H1 (cell line): ENCODE measurements at regions not wholly inside any gene's neighbourhood (a gene's known extent, or its start where the extent isn't known, plus 50 kb on each side); places are given as distances from the start of the nearest gene placed in this dataset.

ENCODE experiments used
- CTCF ChIA-PET: fragments of 300-600 bp; sonication (Branson Sonifier 250); formaldehyde crosslinking; loops from one replicate; lab custom pipeline; 2021; ENCODE audit not compliant: partially characterized antibody; lab: Charles Lee
- POLR2A ChIA-PET: fragments of 300-600 bp; sonication (Branson Sonifier 250); formaldehyde crosslinking; loops from one replicate; lab custom pipeline; 2021; ENCODE audit warnings: inconsistent platforms; ENCODE audit not compliant: partially characterized antibody; lab: Charles Lee
- DNase-seq, 2 experiments: peaks; one replicate each; pipeline versions ENCODE4 v3.0.0 to v3.0.0-alpha.2; 2010 to 2022; ENCODE audit warnings: low spot score in 2 of 2, low read depth in 1 of 2, mixed read lengths in 1 of 2
- FAIRE-seq: peaks from 2 replicates; lab custom pipeline; 2011; peaks lifted over from hg19 to GRCh38; lab: Jason Lieb, UNC
- H2AFZ ChIP-seq: 2 replicates; pipeline ENCODE4 v1.8.1; 2012; ENCODE audit warnings: low read length, inconsistent platforms
- H2AK5ac ChIP-seq: 2 replicates; pipeline ENCODE4 v1.6.1; 2013; ENCODE audit warnings: low read depth, low read length
- H2BK120ac ChIP-seq: replicated peaks from 2 replicates; pipeline ENCODE3; 2013; ENCODE audit warnings: low read depth, low read length, inconsistent platforms
- H2BK12ac ChIP-seq: 2 replicates; pipeline ENCODE4 v1.6.1; 2013; ENCODE audit warnings: low read depth, low read length
- H2BK15ac ChIP-seq: 2 replicates; pipeline ENCODE4 v1.6.1; 2013; ENCODE audit warnings: low read length
- H2BK20ac ChIP-seq: 2 replicates; pipeline ENCODE4 v1.6.1; 2013; ENCODE audit warnings: low read length
- H2BK5ac ChIP-seq: 2 replicates; pipeline ENCODE4 v1.6.1; 2013; ENCODE audit warnings: low read depth, low read length
- H3K14ac ChIP-seq: 2 replicates; pipeline ENCODE4 v1.6.1; 2013; ENCODE audit warnings: inconsistent platforms; ENCODE audit not compliant: insufficient read length
- H3K18ac ChIP-seq: 2 replicates; pipeline ENCODE4 v1.6.1; 2013; ENCODE audit warnings: low read length; ENCODE audit errors: extremely low read depth
- H3K23ac ChIP-seq: 2 replicates; pipeline ENCODE4 v1.6.1; 2013; ENCODE audit warnings: inconsistent platforms; ENCODE audit not compliant: insufficient read length
- H3K23me2 ChIP-seq: 2 replicates; pipeline ENCODE4 v1.6.1; 2013; ENCODE audit warnings: low read depth, low read length
- H3K27ac ChIP-seq: 2 replicates; pipeline ENCODE4 v1.6.1; 2011; ENCODE audit warnings: low read depth, low read length, inconsistent platforms
- H3K27me3 ChIP-seq, 4 experiments: replicated peaks in 1 of 4; 1 replicate in 1 of 4; 2 replicates in 3 of 4; pipeline versions ENCODE4 v1.6.1 to v1.8.1; 2011 to 2013; ENCODE audit warnings: low read length in 3 of 4, mild to moderate bottlenecking in 3 of 4, inconsistent platforms in 2 of 4, mixed read lengths in 2 of 4, moderate library complexity in 1 of 4; ENCODE audit not compliant: control insufficient read depth in 3 of 4, insufficient read depth in 3 of 4; ENCODE audit errors: extremely low read depth in 1 of 4
- H3K36me3 ChIP-seq, 4 experiments: 2 replicates each; pipeline versions ENCODE4 v1.6.1 to v1.8.1; 2011 to 2013; ENCODE audit warnings: mild to moderate bottlenecking in 4 of 4, low read length in 3 of 4, moderate library complexity in 2 of 4, control low read depth in 1 of 4, inconsistent platforms in 1 of 4; ENCODE audit not compliant: insufficient read depth in 4 of 4, control insufficient read depth in 2 of 4
- H3K4ac ChIP-seq: replicated peaks from 2 replicates; pipeline ENCODE3; 2013; ENCODE audit warnings: low read length, low read depth, mixed read lengths, inconsistent platforms; ENCODE audit not compliant: insufficient read length
- H3K4me1 ChIP-seq, 4 experiments: replicated peaks in 1 of 4; 1 replicate in 1 of 4; 2 replicates in 3 of 4; pipeline versions ENCODE4 v1.6.1 to v1.8.1; 2011 to 2013; ENCODE audit warnings: low read length in 3 of 4, inconsistent platforms in 2 of 4, mixed read lengths in 1 of 4; ENCODE audit not compliant: insufficient read depth in 4 of 4, control insufficient read depth in 3 of 4
- H3K4me2 ChIP-seq, 2 experiments: 2 replicates each; pipeline versions ENCODE4 v1.6.1 to v1.8.1; 2011 to 2013; ENCODE audit warnings: low read depth in 2 of 2, low read length in 2 of 2, control low read depth in 1 of 2, inconsistent platforms in 1 of 2, mild to moderate bottlenecking in 1 of 2; ENCODE audit not compliant: insufficient read depth in 1 of 2
- H3K4me3 ChIP-seq, 4 experiments: fragments of 200-600, 300-600 bp in 1 of 4; sonication (generic), shearing (Covaris generic), sonication (Bioruptor Twin) in 1 of 4; 2 replicates each; pipeline versions ENCODE4 v1.5.1 to v1.8.1; 2011 to 2016; ENCODE audit warnings: low read length in 4 of 4, low read depth in 3 of 4, control low read depth in 2 of 4, inconsistent platforms in 2 of 4, mild to moderate bottlenecking in 2 of 4, mixed read lengths in 1 of 4, moderate library complexity in 1 of 4; ENCODE audit not compliant: insufficient read depth in 2 of 4; ENCODE audit errors: extremely low read depth in 1 of 4
- H3K56ac ChIP-seq: replicated peaks from 2 replicates; pipeline ENCODE3; 2013; ENCODE audit warnings: low read depth, mild to moderate bottlenecking, mixed read lengths, low read length, inconsistent platforms; ENCODE audit not compliant: insufficient read length
- H3K79me1 ChIP-seq: 2 replicates; pipeline ENCODE4 v1.6.1; 2013; ENCODE audit warnings: low read depth, low read length, control low read depth
- H3K79me2 ChIP-seq, 2 experiments: 2 replicates each; pipeline versions ENCODE4 v1.6.1 to v1.8.1; 2012 to 2013; ENCODE audit warnings: low read length in 2 of 2, mild to moderate bottlenecking in 2 of 2, inconsistent platforms in 1 of 2; ENCODE audit not compliant: insufficient read depth in 2 of 2, control insufficient read depth in 1 of 2
- H3K9ac ChIP-seq, 4 experiments: replicated peaks in 1 of 4; 1 replicate in 1 of 4; 2 replicates in 3 of 4; pipeline versions ENCODE4 v1.6.1 to v1.8.1; 2011 to 2013; ENCODE audit warnings: low read depth in 3 of 4, low read length in 3 of 4, control low read depth in 2 of 4, mild to moderate bottlenecking in 2 of 4, moderate library complexity in 2 of 4, inconsistent platforms in 1 of 4; ENCODE audit errors: extremely low read depth in 1 of 4
- H3K9me3 ChIP-seq, 2 experiments: 2 replicates each; pipeline versions ENCODE4 v1.6.1 to v1.8.1; 2012 to 2013; ENCODE audit warnings: mild to moderate bottlenecking in 2 of 2, moderate library complexity in 2 of 2, control low read depth in 1 of 2, inconsistent platforms in 1 of 2, low read depth in 1 of 2, low read length in 1 of 2, mixed read lengths in 1 of 2; ENCODE audit not compliant: insufficient read depth in 2 of 2
- H4K20me1 ChIP-seq, 2 experiments: replicated peaks in 1 of 2; 2 replicates each; pipeline versions ENCODE3 to v1.8.1; 2011 to 2013; ENCODE audit warnings: inconsistent platforms in 2 of 2, low read length in 2 of 2, mild to moderate bottlenecking in 1 of 2; ENCODE audit not compliant: insufficient read depth in 2 of 2, control insufficient read depth in 1 of 2
- H4K5ac ChIP-seq: 2 replicates; pipeline ENCODE4 v1.6.1; 2013; ENCODE audit warnings: low read length, low read depth, mixed read lengths, inconsistent platforms; ENCODE audit not compliant: insufficient read length
- H4K8ac ChIP-seq: 2 replicates; pipeline ENCODE4 v1.8.0; 2013; ENCODE audit warnings: mild to moderate bottlenecking, moderate library complexity, low read length, inconsistent platforms; ENCODE audit not compliant: insufficient read depth; ENCODE audit errors: extremely low read depth
- H4K91ac ChIP-seq: replicated peaks from 2 replicates; pipeline ENCODE3; 2013; ENCODE audit warnings: low read length, mixed read lengths, inconsistent platforms; ENCODE audit not compliant: insufficient read length
- BCL11A ChIP-seq, 2 experiments: IDR thresholded peaks; one replicate each; pipeline ENCODE4 v1.6.1; 2011; ENCODE audit warnings: low read depth in 2 of 2, low read length in 2 of 2, mild to moderate bottlenecking in 2 of 2
- CREB1 ChIP-seq: IDR thresholded peaks from 2 replicates; pipeline ENCODE4 v1.6.1; 2012; ENCODE audit warnings: inconsistent platforms
- CTBP2 ChIP-seq: IDR thresholded peaks from 2 replicates; pipeline ENCODE4 v1.7.0; 2011; ENCODE audit warnings: borderline replicate concordance, mild to moderate bottlenecking, moderate library complexity, mixed read lengths, low read length; ENCODE audit not compliant: insufficient read depth, insufficient read length
- NRF1 ChIP-seq: IDR thresholded peaks from 2 replicates; pipeline ENCODE4 v1.6.1; 2011; ENCODE audit warnings: mild to moderate bottlenecking, low read depth, low read length, improper control_type of control experiment
- RFX5 ChIP-seq: IDR thresholded peaks from 2 replicates; pipeline ENCODE4 v1.6.1; 2011; ENCODE audit warnings: low read depth, low read length, improper control_type of control experiment, borderline replicate concordance
- RNF2 ChIP-seq: fragments of 200-900, 300-1000 bp; sonication (generic); IDR thresholded peaks from 2 replicates; pipeline ENCODE4 v1.7.1; 2016; ENCODE audit warnings: borderline replicate concordance, low read depth, mild to moderate bottlenecking, antibody characterized with exemption, low read length; ENCODE audit not compliant: poor library complexity, severe bottlenecking; ENCODE audit errors: missing control alignments
- SIN3A ChIP-seq, 2 experiments: IDR thresholded peaks in 1 of 2; conservative IDR thresholded peaks in 1 of 2; 2 replicates each; pipeline ENCODE4 v1.6.1; 2011 to 2012; ENCODE audit warnings: low read length in 2 of 2, improper control_type of control experiment in 1 of 2, low read depth in 1 of 2, mild to moderate bottlenecking in 1 of 2
- SIX5 ChIP-seq: IDR thresholded peaks from 2 replicates; pipeline ENCODE4 v1.6.1; 2011; ENCODE audit warnings: mild to moderate bottlenecking, low read depth, low read length
- TAF7 ChIP-seq: optimal IDR thresholded peaks from 2 replicates; pipeline ENCODE3; 2011; ENCODE audit warnings: low read depth, mild to moderate bottlenecking, inconsistent platforms, low read length, moderate library complexity, borderline replicate concordance
- WGBS, 2 experiments: shearing (Covaris generic) in 1 of 2; methylation state at CpG; one replicate each; pipeline versions ENCODE4 v1.1.6 to v1.1.7; 2013 to 2015; ENCODE audit warnings: low lambda C conversion rate in 2 of 2, mixed read lengths in 2 of 2, inconsistent platforms in 1 of 2, low coverage in 1 of 2, missing lambda C conversion rate in 1 of 2; ENCODE audit not compliant: insufficient replicate concordance in 2 of 2, insufficient coverage in 1 of 2, insufficient read length in 1 of 2; ENCODE audit errors: extremely low coverage in 1 of 2, missing lambda C conversion rate in 1 of 2; 5-methylcytosine and 5-hydroxymethylcytosine counted together
- TF ChIP-seq, protein P1 (sequence below): IDR thresholded peaks from 2 replicates; pipeline ENCODE4 v1.6.1; 2011; ENCODE audit warnings: low read depth, mild to moderate bottlenecking, low read length; ENCODE audit not compliant: insufficient read depth

DNA sequence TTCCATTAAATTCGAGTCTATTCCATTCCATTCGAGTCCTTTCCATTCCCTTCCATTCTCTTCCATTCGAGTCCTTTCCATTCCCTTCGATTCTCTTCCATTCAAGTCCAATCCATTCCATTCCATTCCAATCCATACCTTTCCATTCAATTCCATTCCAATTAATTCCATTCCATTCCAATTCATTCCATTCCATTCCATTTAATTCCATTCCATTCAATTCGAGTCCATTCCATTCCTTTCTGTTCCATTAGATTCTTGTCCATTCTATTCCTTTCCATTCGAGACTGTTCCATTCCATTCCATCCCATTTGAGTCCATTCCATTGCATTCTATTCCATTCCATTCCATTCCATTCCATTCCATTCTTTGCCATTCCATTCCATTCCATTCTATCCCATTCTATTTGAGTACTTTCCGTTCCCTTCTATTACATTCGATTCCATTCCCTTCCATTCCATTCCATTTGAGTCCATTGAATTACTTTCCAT lies 1130.0 kb downstream of the RPIA start:
- no peak overlapping the region for H2AK5ac ChIP-seq
- no peak overlapping the region for H3K4ac ChIP-seq
- H3K56ac ChIP-seq, result no peak overlapping the region
- TF ChIP-seq BCL11A (IDR thresholded peaks at IDR 0.05; ENCODE audit: low read depth in 2 of 2, low read length in 2 of 2) (no peak), CREB1 (no peak), NRF1 (no peak), SIX5 (no peak), CTBP2 (no peak), RNF2 (no peak), SIN3A (conservative IDR thresholded peaks at IDR 0.05 in 1 of 2, IDR thresholded peaks at IDR 0.05 in 1 of 2; ENCODE audit: low read depth in 1 of 2, low read length in 2 of 2) (no peak), TAF7 (no peak), RFX5 (no peak)
- TF ChIP-seq, protein P1, sequence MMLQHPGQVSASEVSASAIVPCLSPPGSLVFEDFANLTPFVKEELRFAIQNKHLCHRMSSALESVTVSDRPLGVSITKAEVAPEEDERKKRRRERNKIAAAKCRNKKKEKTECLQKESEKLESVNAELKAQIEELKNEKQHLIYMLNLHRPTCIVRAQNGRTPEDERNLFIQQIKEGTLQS, result no peak
- no peak overlapping the region for H4K5ac ChIP-seq
- H3K14ac ChIP-seq, result no peak overlapping the region
- no peaks in the 10 kb centered on the region for H3K27me3 ChIP-seq
- no peak overlapping the region for H2BK20ac ChIP-seq
- H3K9me3 ChIP-seq, result peaks cover 40 to 76% of the 10 kb centered on the region in 2 experiments
- H3K36me3 ChIP-seq, result peaks cover 0 to under 1% (median 0%) of the 10 kb centered on the region in 4 experiments; a peak in 2 of 8 replicates
- H3K4me1 ChIP-seq, result no peaks in the 10 kb centered on the region
- no peak for DNase-seq
- peaks cover 42% of the 10 kb centered on the region for H3K23me2 ChIP-seq
- H2AFZ ChIP-seq, result no peak overlapping the region
- POLR2A ChIA-PET, result no interaction called here
- no peak overlapping the region for H3K4me2 ChIP-seq
- H3K79me1 ChIP-seq, result no peaks in the 10 kb centered on the region
- H3K4me3 ChIP-seq, result no peak overlapping the region
- CTCF ChIA-PET, result no interaction called here
- H4K20me1 ChIP-seq, result no peaks in the 10 kb centered on the region
- H3K9ac ChIP-seq, result peak overlapping the region in 1 of 4 experiments; percentile 27; a peak in 1 of 7 replicates
- FAIRE-seq, result no peak
- H2BK12ac ChIP-seq, result no peak overlapping the region
- no peak overlapping the region for H2BK15ac ChIP-seq
- no peak overlapping the region for H3K23ac ChIP-seq
- no peak overlapping the region for H3K27ac ChIP-seq
- no peak overlapping the region for H2BK5ac ChIP-seq
- no peak overlapping the region for H4K8ac ChIP-seq
- H4K91ac ChIP-seq, result no peak overlapping the region
- no peak overlapping the region for H2BK120ac ChIP-seq
- no peaks in the 10 kb centered on the region; a peak in 1 of 4 replicates for H3K79me2 ChIP-seq
- no peak overlapping the region for H3K18ac ChIP-seq
- WGBS, 2 experiments, result 82 to 100% methylated on average over 5 to 8 of the region's 8 CpGs
